ENCODE measurements at regions not wholly inside any gene's neighbourhood (a gene's known extent, or its start where the extent isn't known, plus 50 kb on each side); places are given as distances from the start of the nearest gene placed in this dataset.
"Not testable (repeated sequence)": the region's sequence is repeated elsewhere in the genome, so short reads cannot be mapped to it uniquely, and the experiment has no call there.

DNA sequence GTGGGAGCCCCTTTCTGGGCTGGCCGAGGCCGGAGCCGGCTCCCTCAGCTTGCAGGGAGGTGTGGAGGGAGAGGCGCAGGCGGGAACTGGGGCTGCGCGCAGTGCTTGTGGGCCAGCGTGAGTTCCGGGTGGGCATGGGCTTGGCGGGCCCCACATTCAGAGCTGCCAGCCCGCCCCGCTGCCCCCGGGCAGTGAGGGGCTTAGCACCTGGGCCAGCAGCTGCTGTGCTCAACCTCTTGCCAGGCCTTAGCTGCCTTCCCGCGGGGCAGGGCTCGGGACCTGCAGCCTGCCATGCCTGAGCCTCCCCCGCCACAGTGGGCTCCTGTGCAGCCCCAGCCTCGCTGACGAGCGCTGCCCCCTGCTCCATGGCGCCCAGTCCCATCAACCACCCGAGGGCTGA lies 136.9 kb upstream of the JADE1 start:
- DNase-seq (ENCODE audit: low spot score); H3K79me2 ChIP-seq (ENCODE audit: insufficient read depth, low read depth, low read length); BruUV-seq (replicated peaks); H2AFZ ChIP-seq (ENCODE audit: low read length); H3K4me2 ChIP-seq (ENCODE audit: low read length); H3K9me3 ChIP-seq (ENCODE audit: low read length); H3K36me3 ChIP-seq (ENCODE audit: insufficient read depth, low read length); H3K27ac ChIP-seq (ENCODE audit: low read depth, low read length, poor library complexity, severe bottlenecking); H4K20me1 ChIP-seq (ENCODE audit: insufficient read depth, low read length); H3K4me3 ChIP-seq (ENCODE audit: low read depth, low read length, poor library complexity, severe bottlenecking); H3K9me2 ChIP-seq (ENCODE audit: insufficient read depth, low read length); CTCF ChIA-PET (ENCODE audit: unreplicated experiment): not testable (repeated sequence)
- H3K4me1 ChIP-seq (ENCODE audit: insufficient read depth, low read length, poor library complexity, severe bottlenecking) = peaks cover 15% of the 10 kb centered on the region
- POLR2A ChIA-PET = interaction anchor here (0.8 kb wide), 1 partner anchor 17 kb away, joined by 3 read pairs; no protein-coding TSS in a partner anchor
- intact Hi-C loops (cut with micrococcal nuclease; ENCODE audit: unreplicated experiment) = loop anchor here (10.0 kb wide), 1 partner anchor 98 kb away; no protein-coding TSS in a partner anchor

DNA sequence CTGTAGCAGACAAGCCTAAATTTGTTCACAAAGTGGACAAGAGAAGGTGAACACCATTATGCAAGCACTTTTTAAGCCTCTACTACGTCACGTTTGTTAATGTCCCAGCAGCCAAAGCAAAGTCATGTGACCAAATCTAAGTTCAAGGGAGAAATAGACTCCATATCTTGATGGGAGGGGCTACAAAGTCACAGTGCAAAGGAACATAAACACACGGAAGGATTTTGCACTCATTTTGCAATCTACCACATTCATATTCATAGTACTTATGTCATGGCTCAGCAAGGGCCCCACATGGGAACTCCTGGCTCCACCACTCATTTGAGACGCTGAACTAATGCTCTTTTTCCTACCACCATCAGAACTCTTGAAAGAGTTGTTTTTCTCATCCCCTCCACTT lies 139.0 kb upstream of the JADE1 start:
- no peak overlapping the region for H3K4me3 ChIP-seq (ENCODE audit: low read depth, low read length, poor library complexity, severe bottlenecking)
- H3K27ac ChIP-seq (ENCODE audit: low read depth, low read length, poor library complexity, severe bottlenecking) = no peak overlapping the region
- DNase-seq (ENCODE audit: low spot score) = no peak
- H3K36me3 ChIP-seq (ENCODE audit: insufficient read depth, low read length) = no peaks in the 10 kb centered on the region
- intact Hi-C loops (cut with micrococcal nuclease; ENCODE audit: unreplicated experiment) = loop anchor here (10.0 kb wide), 1 partner anchor 96 kb away; no protein-coding TSS in a partner anchor
- BruUV-seq (replicated peaks) = no TSS peak
- ChIA-PET POLR2A (no interaction called here), CTCF (ENCODE audit: unreplicated experiment) (no interaction called here)
- peaks cover 10% of the 10 kb centered on the region for H3K4me1 ChIP-seq (ENCODE audit: insufficient read depth, low read length, poor library complexity, severe bottlenecking)
- H3K9me3 ChIP-seq (ENCODE audit: low read length) = peaks cover 6% of the 10 kb centered on the region; the same call in 1 of the 2 replicates
- H4K20me1 ChIP-seq (ENCODE audit: insufficient read depth, low read length) = no peaks in the 10 kb centered on the region
- no peak overlapping the region for H3K4me2 ChIP-seq (ENCODE audit: low read length)
- no peak for TF ChIP-seq EZH2phosphoT487 (IDR thresholded peaks at IDR 0.05; ENCODE audit: borderline replicate concordance, low read depth, low read length)
- TF ChIP-seq, protein P1, sequence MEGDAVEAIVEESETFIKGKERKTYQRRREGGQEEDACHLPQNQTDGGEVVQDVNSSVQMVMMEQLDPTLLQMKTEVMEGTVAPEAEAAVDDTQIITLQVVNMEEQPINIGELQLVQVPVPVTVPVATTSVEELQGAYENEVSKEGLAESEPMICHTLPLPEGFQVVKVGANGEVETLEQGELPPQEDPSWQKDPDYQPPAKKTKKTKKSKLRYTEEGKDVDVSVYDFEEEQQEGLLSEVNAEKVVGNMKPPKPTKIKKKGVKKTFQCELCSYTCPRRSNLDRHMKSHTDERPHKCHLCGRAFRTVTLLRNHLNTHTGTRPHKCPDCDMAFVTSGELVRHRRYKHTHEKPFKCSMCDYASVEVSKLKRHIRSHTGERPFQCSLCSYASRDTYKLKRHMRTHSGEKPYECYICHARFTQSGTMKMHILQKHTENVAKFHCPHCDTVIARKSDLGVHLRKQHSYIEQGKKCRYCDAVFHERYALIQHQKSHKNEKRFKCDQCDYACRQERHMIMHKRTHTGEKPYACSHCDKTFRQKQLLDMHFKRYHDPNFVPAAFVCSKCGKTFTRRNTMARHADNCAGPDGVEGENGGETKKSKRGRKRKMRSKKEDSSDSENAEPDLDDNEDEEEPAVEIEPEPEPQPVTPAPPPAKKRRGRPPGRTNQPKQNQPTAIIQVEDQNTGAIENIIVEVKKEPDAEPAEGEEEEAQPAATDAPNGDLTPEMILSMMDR (conservative IDR thresholded peaks at IDR 0.05; ENCODE audit: low read length) = no peak
- no peaks in the 10 kb centered on the region for H3K79me2 ChIP-seq (ENCODE audit: insufficient read depth, low read depth, low read length)
- H2AFZ ChIP-seq (ENCODE audit: low read length) = no peak overlapping the region
- no peaks in the 10 kb centered on the region for H3K9me2 ChIP-seq (ENCODE audit: insufficient read depth, low read length)

DNA sequence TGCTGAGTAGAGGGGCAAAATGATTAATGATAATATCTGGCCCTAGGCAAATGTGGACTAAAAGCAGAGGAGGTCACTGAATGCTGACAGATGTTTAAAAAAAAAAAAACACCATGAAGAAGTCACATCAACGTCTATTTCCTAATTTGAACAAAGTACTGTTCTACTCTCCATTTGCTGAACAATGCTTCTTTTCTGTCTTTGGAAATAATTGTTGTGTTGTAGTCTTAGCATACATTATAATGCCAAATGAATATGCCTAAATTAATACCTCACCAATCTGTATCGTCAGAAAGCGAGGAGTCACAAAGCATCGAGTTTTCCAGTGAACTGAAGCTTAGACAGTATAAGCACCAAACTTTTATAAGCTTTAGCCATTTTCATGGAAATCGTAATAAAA lies 140.9 kb upstream of the JADE1 start:
- Histone ChIP-seq H3K4me1 (ENCODE audit: insufficient read depth, low read length, poor library complexity, severe bottlenecking) (peaks cover 5% of the 10 kb centered on the region), H4K20me1 (ENCODE audit: insufficient read depth, low read length) (no peaks in the 10 kb centered on the region), H3K4me3 (ENCODE audit: low read depth, low read length, poor library complexity, severe bottlenecking) (no peak overlapping the region), H3K36me3 (ENCODE audit: insufficient read depth, low read length) (no peaks in the 10 kb centered on the region), H3K79me2 (ENCODE audit: insufficient read depth, low read depth, low read length) (no peaks in the 10 kb centered on the region), H3K27ac (ENCODE audit: low read depth, low read length, poor library complexity, severe bottlenecking) (no peak overlapping the region), H2AFZ (ENCODE audit: low read length) (no peak overlapping the region), H3K9me2 (ENCODE audit: insufficient read depth, low read length) (no peaks in the 10 kb centered on the region), H3K4me2 (ENCODE audit: low read length) (no peak overlapping the region), H3K9me3 (ENCODE audit: low read length) (peaks cover 6% of the 10 kb centered on the region; the same call in 1 of the 2 replicates)
- no TSS peak for BruUV-seq (replicated peaks)
- DNase-seq (ENCODE audit: low spot score) = no peak
- intact Hi-C loops (cut with micrococcal nuclease; ENCODE audit: unreplicated experiment) = no loop called here
- POLR2A ChIA-PET = interaction anchor here (0.6 to 1.0 kb wide), 4 partner anchors 10 to 88 kb away, joined by 3 to 4 read pairs (median 4); no protein-coding TSS in a partner anchor
- CTCF ChIA-PET (ENCODE audit: unreplicated experiment) = no interaction called here
- no peak for TF ChIP-seq EZH2phosphoT487 (IDR thresholded peaks at IDR 0.05; ENCODE audit: borderline replicate concordance, low read depth, low read length)
- TF ChIP-seq, protein P1 (conservative IDR thresholded peaks at IDR 0.05; ENCODE audit: low read length) = no peak
